COLO829 (cell line): ENCODE measurements at regions not wholly inside any gene's neighbourhood (a gene's known extent, or its start where the extent isn't known, plus 50 kb on each side); places are given as distances from the start of the nearest gene placed in this dataset.

ENCODE experiments used
- DNase-seq: peaks from one replicate; pipeline ENCODE4 v3.0.0; 2012; ENCODE audit warnings: low spot score

- DNase-seq: no peak
Observed at GRCh38 chr5:174291162-174291561, 245.7 kb downstream of the NSG2 start.

- DNase-seq: no peak
Observed at GRCh38 chr5:174292348-174292747, 246.8 kb downstream of the NSG2 start.

GRCh38 chr5:174293006-174293405 lies 247.5 kb downstream of the NSG2 start:
- no peak for DNase-seq

- DNase-seq: no peak
Observed at GRCh38 chr5:174293481-174293880, 248.0 kb downstream of the NSG2 start.

DNA sequence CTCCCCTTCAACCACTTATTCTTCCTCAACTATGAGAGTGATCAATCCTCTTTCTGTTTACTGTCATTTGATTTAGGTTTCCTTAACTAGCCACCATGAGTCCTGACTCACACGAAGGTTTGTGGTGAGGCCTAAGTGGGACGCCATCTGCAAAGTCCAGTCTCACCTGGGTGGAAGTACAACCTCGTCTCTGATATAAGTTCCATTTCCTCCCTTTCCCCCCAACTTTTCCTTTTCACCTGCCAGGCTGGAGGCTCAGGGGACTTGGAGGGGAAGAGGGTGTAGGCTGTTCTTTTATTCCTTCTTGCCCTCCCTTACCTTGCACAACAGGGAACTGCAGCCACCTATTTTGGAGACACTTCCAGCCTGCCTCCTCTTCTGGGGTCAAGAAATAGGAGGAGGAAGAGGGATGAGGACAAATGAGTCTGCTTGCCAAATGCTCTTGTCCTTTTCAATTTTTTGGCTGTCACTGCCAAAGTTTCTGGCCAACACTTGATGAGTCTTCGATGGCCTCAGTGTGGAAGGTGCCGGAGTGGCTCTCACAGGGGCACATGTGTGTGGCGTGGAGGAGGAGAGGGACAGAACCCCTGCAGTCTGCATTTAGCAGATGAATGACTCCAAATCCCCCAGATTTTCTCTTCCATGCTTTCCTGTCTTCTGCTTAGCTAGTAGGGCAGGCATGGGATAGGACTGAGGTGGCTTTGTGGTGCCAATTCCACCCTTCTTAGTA lies 249.6 kb downstream of the NSG2 start:
- no peak for DNase-seq

GRCh38 chr5:174295702-174296436 lies 250.4 kb downstream of the NSG2 start:
- no peak for DNase-seq

- no peak for DNase-seq
Observed at GRCh38 chr5:174300118-174300940, 254.8 kb downstream of the NSG2 start.

DNA sequence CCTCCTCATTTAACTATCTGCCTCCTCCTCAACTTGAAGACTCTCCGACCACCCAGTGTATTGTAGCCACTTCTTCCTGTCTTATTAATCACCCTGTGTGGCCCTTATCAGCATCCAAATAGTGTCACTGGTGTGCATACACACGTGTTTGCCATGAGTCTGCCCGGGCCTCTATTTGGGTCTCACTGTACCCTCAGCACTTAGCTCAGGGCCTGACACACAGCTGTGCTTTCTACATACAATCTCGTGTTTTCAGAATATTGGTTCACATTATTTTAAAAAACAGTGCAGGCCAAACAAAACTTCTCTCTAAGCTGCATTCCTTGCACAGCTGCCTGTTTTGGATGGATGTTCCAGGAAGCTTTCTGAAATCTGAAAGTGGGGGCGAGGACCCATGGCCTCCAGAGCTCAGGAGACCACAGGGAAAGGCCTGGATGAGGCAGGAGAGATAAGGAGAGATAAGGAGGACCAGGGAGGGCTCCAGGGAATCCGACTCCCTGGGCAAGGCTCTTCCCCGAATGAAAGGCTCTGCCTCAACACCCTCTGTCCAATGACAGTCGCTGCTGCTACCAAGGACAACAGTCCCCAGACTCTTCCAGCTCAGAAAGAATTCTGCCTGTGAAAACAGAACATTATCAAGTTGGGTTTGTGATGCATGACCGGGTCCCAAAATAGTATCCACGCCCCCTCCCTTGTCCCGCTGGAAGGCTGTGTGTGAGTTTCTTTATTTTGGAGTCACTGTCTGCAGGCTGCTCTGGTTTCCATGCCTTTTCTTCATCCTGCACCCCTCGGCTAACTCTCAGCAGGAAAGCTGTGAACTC lies 255.6 kb downstream of the NSG2 start:
- DNase-seq: no peak

- no peak for DNase-seq
Observed at GRCh38 chr5:174301848-174302625, 256.5 kb downstream of the NSG2 start.

DNA sequence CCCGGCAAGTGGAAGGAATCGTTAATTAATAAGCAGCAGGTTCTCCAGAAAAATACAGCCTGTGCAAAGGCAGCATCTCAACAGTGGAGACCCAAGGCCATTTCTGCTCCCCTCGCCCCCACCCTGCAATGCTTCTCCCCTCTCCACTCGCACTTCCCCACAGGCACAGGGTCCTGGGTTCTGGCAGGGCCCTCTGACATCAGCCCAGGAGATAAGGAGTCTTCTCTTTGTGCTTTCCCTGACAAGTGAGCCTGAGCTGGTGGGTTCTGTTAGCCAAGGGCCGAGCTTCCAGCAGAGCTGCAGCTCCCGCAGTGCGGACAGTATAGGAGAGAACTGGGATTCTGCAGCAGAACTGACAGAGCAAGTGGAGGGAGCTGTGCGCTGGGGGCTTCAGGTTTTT lies 257.5 kb downstream of the NSG2 start:
- DNase-seq: no peak

DNA sequence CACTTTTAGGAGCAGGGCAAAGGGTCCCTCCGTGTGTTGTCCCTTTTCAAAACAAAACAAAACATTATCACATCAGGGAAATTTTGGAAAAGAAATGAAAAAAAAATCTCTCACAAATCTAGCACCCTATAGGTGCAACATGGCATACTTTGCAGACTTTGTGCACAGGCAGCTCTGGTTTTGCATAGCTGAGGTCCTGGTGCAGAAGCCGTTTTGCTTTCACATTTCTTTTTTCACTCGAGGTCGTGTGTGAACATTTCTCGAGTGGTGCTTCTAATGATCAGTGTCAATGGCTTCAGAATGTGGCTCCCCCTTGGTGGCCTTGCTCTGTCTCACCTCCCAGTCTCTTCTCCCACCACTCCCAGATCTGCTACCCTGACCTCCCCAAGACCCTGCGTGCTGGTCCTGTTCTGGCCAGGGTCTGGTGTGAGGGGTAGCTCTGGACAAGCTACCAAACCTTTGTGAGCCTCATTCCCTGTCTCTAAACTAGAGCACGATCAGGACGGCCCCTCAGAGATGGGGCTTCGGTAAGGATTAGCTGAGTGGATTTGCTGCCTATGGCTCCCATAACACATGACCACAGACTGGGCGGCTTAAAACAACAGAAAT lies 258.0 kb downstream of the NSG2 start:
- no peak for DNase-seq

DNA sequence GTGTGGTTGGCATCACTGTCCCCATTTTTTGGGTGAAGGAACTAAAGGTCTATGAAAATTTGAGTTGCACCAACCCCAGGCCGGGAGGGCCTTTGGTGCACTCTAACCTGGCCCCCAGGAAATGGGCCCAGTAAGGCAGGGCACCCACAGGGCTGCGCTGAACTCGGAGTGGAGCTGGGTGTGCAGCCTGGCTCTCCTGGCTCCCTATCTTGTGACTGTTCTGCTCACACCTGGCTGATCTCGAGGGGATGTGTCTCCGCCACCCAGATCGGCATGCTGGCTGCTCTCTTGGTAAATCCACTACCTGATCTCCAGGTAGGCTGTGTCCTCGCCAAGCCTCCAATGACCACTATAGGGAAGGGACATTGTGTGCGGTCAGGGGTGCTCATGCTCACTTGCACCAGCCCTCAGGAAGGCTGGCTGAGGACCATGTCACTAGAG lies 259.8 kb downstream of the NSG2 start:
- no peak for DNase-seq

DNA sequence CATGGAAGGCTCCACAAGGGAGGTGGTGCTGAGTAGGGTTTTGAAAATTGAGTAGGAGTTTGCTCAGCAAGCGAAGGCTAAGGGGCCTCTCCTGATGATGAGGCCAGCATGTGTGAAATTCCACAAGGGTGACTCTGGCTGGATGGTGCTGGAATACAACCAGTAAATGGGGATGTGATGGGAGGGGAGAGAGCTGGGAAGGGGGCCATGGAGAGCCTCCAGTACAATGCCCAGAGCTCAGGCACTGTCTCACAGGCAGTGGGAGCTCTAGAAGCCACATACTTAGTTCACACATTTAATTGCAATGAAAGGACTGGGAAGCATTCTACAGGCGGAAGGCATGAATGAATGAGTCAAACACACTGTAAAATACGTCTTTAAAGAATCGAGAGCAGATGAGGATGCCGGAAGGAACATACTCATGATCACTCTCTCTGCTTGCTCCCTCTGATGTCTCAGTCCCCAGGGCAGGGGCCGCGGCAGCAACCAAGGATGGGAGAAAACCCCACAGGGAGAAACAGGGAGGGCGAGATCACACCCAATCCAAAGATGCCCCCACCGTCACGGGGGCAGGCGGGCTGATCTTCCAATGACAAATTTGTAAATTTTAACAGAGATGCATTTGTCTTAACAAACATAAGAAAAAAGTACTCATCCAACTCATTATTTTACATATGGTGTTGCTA lies 261.0 kb downstream of the NSG2 start:
- DNase-seq: peak; percentile 39

DNA sequence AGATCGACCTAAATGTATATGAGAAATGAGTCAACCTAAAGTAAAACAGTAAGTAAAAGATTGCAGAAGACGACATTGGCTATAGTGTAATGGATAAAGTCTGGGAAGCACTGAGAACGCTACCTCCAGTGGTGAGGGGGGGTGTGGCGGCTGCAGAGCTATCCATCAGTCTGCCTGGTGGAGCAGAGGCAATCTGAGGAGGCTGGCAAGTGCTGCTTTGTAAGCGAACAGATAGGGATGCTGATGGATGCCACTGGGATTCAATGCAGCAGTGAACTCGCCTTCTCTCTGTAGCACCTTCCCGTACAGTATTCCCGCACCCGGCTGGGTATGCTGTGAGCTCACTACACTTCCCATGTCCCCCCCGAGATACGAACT lies 261.5 kb downstream of the NSG2 start:
- no peak for DNase-seq

DNA sequence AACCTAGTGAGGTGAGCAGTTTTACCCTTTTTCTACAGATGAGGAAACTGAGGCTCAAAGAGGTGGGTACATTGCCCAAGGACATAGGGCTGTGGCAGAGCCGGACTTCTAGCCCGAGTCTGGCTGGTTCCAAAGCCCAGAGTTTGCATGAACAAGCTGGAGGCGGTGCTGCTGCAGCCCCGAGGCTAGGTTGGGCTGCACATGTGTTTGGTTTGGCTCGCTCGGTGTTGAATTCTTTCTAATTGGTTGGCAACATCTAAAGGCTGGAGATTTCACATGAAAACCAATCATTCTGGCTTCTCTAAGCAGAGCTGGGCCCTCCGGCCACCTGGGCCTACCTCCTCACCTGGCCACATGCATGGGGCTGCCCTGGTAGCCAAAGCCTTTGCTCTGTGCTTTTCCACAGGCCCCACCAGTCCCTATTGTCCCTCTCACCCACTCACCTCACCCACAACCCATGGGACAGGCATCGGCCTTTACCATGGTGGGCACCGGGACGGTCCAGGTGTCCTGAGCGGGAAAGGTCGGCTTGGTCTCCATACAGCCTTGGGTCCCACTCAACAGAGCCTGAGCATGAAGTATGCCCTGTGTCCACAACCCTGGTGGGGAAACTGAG lies 262.3 kb downstream of the NSG2 start:
- DNase-seq: no peak

DNA sequence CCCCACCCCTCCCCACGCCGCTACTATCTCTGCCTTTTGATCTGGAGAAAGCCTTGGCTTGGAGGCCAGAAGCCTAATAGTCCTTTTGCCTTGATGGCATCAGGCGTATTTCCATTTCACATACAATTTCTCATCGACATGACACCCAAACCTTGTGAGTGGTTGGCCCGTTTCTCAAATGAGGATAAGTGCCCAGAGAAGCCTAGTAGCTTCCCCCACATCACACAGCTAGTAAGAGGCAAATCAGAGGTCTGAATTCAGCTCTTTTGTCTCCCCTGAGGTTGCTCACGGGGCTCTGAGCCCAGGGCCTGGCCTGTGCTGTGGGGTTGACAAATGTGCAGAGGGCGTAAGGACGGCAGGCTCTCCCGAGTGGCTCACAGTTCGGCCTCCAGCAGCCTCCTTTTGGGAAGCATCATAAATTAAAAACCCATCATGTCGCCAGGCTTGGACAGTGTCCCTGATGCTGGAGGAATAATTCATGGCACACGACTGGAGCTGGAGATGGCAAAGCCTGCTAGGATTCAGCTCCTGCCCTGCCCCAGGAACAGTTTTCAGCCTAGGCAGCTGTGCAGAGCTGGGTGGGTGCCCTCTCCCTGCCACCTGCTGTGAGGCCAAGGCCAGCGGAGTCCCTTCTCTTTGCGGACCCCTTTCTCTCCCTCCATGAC lies 263.8 kb downstream of the NSG2 start:
- no peak for DNase-seq

- DNase-seq: no peak
Observed at GRCh38 chr5:174310243-174310642, 264.7 kb downstream of the NSG2 start.

GRCh38 chr5:174310706-174311105 lies 265.2 kb downstream of the NSG2 start:
- DNase-seq: no peak

DNA sequence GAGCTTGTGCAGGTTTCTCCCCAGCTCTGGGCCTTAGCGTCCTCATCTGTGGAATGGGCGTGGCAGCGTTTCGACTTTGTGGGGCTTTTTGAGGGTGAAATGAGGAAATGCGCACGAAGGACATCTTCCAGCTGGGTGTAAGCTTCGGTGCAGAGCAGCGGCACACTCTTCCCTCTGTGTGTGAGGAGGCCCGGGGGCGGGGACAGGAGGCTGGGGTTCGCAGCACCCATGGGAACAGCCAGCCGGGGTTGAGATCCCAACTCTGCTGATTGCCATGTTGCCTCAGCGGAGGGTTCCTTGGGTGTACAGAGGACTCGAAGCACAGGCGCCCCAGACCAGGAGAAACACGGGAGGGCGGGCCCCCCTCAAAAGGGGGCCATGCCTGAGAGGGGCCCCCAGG lies 265.6 kb downstream of the NSG2 start:
- no peak for DNase-seq
